ENCODE measurements at regions not wholly inside any gene's neighbourhood (a gene's known extent, or its start where the extent isn't known, plus 50 kb on each side); places are given as distances from the start of the nearest gene placed in this dataset.

DNA sequence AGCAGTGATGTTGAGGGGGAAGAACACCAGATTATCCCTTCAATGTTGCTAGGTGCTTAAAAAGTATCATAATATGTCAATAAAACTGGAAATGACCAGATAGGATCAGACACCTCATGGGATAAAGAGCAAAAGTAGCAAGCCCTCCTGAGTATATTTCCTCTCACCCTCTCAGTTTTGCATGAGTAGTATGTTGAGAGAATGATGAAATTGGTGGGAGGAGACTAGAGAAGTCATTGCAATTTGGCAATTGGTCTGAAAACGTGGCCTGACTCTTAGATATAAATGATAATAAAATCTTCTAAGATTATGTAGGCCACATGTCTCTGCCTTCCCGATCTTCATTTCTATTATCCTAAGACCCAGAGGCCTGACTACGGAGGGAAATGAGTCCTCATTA is 151.2 kb upstream of the ARRDC3 start:
- ATAC-seq (ENCODE audit: low FRiP score) (no peak), DNase-seq (no peak)
- intact Hi-C loops (cut with DNase I), result no loop called here
- Histone ChIP-seq H3K36me3 (ENCODE audit: control insufficient read depth in 1 of 2, insufficient read depth in 2 of 2, low read length in 1 of 2) (no peaks in the 10 kb centered on the region), H3K4me3 (ENCODE audit: low read length in 2 of 2) (no peak overlapping the region), H3K9me3 (ENCODE audit: control insufficient read depth, low read length) (no peaks in the 10 kb centered on the region), H3K27me3 (ENCODE audit: control insufficient read depth in 1 of 2, insufficient read depth in 2 of 2, low read length in 1 of 2) (no peaks in the 10 kb centered on the region), H3K27ac (ENCODE audit: low read depth in 1 of 2, low read length in 2 of 2) (no peak overlapping the region), H3K4me1 (ENCODE audit: control insufficient read depth in 1 of 2, insufficient read depth in 2 of 2, low read length in 2 of 2) (no peaks in the 10 kb centered on the region)
- 90% methylated on average over 3 of the region's 3 CpGs for WGBS, 2 donors

DNA sequence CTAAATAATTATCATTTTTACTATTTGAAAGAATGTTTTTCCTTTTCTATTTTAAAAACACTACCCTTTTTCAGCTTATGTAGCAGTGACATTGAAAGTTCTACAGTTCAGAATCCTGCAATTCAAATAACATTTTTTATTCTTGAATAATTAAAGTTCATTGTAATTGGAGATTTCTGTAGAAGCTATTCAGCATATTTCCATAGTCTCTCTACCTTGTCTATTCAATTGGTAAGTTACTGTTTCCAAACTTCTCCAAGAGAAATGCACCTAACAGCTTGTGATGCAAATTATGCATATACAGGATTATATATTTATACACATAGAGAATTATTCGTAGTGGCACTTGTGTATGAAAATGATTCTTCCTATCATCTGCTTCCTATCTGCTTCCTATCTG is 149.7 kb upstream of the ARRDC3 start:
- DNase-seq (no peak), ATAC-seq (ENCODE audit: low FRiP score) (no peak)
- Histone ChIP-seq H3K27ac (ENCODE audit: low read depth in 1 of 2, low read length in 2 of 2) (no peak overlapping the region), H3K4me3 (ENCODE audit: low read length in 2 of 2) (no peak overlapping the region), H3K36me3 (ENCODE audit: control insufficient read depth in 1 of 2, insufficient read depth in 2 of 2, low read length in 1 of 2) (no peaks in the 10 kb centered on the region), H3K4me1 (ENCODE audit: control insufficient read depth in 1 of 2, insufficient read depth in 2 of 2, low read length in 2 of 2) (no peaks in the 10 kb centered on the region), H3K9me3 (ENCODE audit: control insufficient read depth, low read length) (no peaks in the 10 kb centered on the region), H3K27me3 (ENCODE audit: control insufficient read depth in 1 of 2, insufficient read depth in 2 of 2, low read length in 1 of 2) (no peaks in the 10 kb centered on the region)
- intact Hi-C loops (cut with DNase I), result no loop called here
- 88 to 89% methylated on average over 1 of the region's 1 CpG for WGBS, 2 donors

DNA sequence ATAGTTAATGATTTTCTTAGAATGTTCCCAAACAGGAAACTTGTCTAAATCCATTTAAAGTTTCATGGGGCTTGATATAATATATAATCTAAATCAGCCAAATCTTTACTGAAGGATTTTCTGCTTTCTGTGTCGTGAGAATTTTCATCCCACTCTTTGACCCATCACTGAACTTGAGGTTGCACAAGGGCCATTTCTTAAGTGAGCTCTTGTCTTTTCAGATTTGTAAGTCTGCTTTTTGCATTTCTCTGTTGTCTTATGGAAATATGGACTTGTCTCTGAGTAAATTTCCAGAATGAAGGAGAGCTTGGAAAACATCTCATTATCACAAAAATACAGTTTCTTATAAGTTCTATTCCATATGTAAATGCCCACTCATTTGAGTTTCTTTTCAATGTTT is 149.2 kb upstream of the ARRDC3 start:
- WGBS, 2 donors, result 64 to 77% methylated on average over 1 of the region's 1 CpG

DNA sequence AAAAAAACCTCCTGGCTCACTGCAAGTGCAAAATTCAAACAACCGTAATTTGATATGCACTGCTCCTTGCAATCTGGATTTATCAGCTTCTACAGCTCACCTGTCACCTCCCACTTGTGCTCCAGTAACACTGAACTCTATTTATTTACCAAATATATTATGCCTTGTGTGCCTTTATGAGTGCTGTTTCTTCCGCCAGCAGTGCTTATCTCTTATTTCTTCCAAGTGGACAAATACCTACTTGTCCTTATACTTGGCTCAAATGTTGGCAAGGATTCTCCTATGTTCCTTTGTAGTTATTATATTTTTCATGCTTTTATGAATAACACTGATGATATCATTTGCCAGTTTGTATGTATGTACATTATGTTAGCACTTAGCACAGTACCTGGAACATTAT is 145.7 kb upstream of the ARRDC3 start:
- Histone ChIP-seq H3K9me3 (ENCODE audit: control insufficient read depth, low read length) (no peaks in the 10 kb centered on the region), H3K4me3 (ENCODE audit: low read length in 2 of 2) (no peak overlapping the region), H3K27me3 (ENCODE audit: control insufficient read depth in 1 of 2, insufficient read depth in 2 of 2, low read length in 1 of 2) (no peaks in the 10 kb centered on the region), H3K27ac (ENCODE audit: low read depth in 1 of 2, low read length in 2 of 2) (no peak overlapping the region), H3K4me1 (ENCODE audit: control insufficient read depth in 1 of 2, insufficient read depth in 2 of 2, low read length in 2 of 2) (no peaks in the 10 kb centered on the region), H3K36me3 (ENCODE audit: control insufficient read depth in 1 of 2, insufficient read depth in 2 of 2, low read length in 1 of 2) (no peaks in the 10 kb centered on the region)
- intact Hi-C loops (cut with DNase I), result no loop called here
- 85 to 92% methylated on average over 2 of the region's 2 CpGs for WGBS, 2 donors
- no peak for ATAC-seq (ENCODE audit: low FRiP score)
- DNase-seq, result no peak

More for the DNA sequence above, 149.2 kb upstream of the ARRDC3 start:
- DNase-seq, result no peak
- Histone ChIP-seq H3K27me3 (ENCODE audit: control insufficient read depth in 1 of 2, insufficient read depth in 2 of 2, low read length in 1 of 2) (no peaks in the 10 kb centered on the region), H3K36me3 (ENCODE audit: control insufficient read depth in 1 of 2, insufficient read depth in 2 of 2, low read length in 1 of 2) (no peaks in the 10 kb centered on the region), H3K27ac (ENCODE audit: low read depth in 1 of 2, low read length in 2 of 2) (no peak overlapping the region), H3K4me1 (ENCODE audit: control insufficient read depth in 1 of 2, insufficient read depth in 2 of 2, low read length in 2 of 2) (no peaks in the 10 kb centered on the region), H3K4me3 (ENCODE audit: low read length in 2 of 2) (no peak overlapping the region), H3K9me3 (ENCODE audit: control insufficient read depth, low read length) (no peaks in the 10 kb centered on the region)
- intact Hi-C loops (cut with DNase I), result no loop called here
- no peak for ATAC-seq (ENCODE audit: low FRiP score)

DNA sequence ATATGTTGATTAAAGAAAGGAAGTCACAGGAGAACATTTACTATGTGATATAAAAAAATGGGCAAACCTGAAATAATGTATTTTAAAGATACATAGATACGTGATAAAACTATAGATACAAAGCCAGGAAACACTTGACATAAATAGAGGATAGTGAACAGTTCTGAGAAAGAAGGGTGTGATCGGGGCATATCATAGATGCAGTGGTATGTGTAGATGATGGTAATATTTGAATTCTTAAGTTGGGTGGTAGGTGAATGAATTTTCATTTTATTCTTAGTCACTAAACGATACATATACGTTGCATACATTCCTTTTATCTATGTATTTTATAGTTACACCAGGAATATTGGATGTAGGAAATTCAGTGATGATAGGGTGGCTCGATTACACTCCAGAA is 138.7 kb upstream of the ARRDC3 start:
- Histone ChIP-seq H3K4me1 (ENCODE audit: control insufficient read depth in 1 of 2, insufficient read depth in 2 of 2, low read length in 2 of 2) (no peaks in the 10 kb centered on the region), H3K36me3 (ENCODE audit: control insufficient read depth in 1 of 2, insufficient read depth in 2 of 2, low read length in 1 of 2) (no peaks in the 10 kb centered on the region), H3K27me3 (ENCODE audit: control insufficient read depth in 1 of 2, insufficient read depth in 2 of 2, low read length in 1 of 2) (no peaks in the 10 kb centered on the region), H3K27ac (ENCODE audit: low read depth in 1 of 2, low read length in 2 of 2) (no peak overlapping the region), H3K4me3 (ENCODE audit: low read length in 2 of 2) (no peak overlapping the region), H3K9me3 (ENCODE audit: control insufficient read depth, low read length) (no peaks in the 10 kb centered on the region)
- WGBS, 2 donors, result 87 to 89% methylated on average over 5 of the region's 5 CpGs
- no peak for DNase-seq
- ATAC-seq (ENCODE audit: low FRiP score), result no peak
- intact Hi-C loops (cut with DNase I), result no loop called here

DNA sequence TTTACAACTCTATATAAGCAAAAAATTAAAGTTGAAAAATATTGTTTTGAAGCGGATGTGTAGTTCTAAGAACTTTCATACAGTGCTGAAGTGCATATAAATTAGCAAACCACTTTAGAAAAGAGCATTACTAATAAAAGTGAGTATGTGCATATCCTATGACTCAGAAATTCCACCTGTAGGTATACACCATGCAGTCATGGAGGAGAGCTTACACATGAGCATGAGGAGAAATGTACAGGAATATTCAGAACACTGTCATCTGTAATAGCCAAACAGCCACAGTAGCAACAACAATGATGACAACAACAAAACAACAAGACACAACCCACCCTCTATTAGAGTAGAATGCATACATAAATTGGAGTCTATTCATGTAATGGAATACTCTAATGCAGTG is 138.2 kb upstream of the ARRDC3 start:
- ATAC-seq (ENCODE audit: low FRiP score) (no peak), DNase-seq (no peak)
- no peaks in the 10 kb centered on the region for H3K9me3 ChIP-seq (ENCODE audit: control insufficient read depth, low read length)
- no peaks in the 10 kb centered on the region for H3K36me3 ChIP-seq (ENCODE audit: control insufficient read depth in 1 of 2, insufficient read depth in 2 of 2, low read length in 1 of 2)
- H3K27me3 ChIP-seq (ENCODE audit: control insufficient read depth in 1 of 2, insufficient read depth in 2 of 2, low read length in 1 of 2), result no peaks in the 10 kb centered on the region
- intact Hi-C loops (cut with DNase I), result no loop called here
- H3K4me1 ChIP-seq (ENCODE audit: control insufficient read depth in 1 of 2, insufficient read depth in 2 of 2, low read length in 2 of 2), result no peaks in the 10 kb centered on the region
- no peak overlapping the region for H3K27ac ChIP-seq (ENCODE audit: low read depth in 1 of 2, low read length in 2 of 2)
- H3K4me3 ChIP-seq (ENCODE audit: low read length in 2 of 2), result no peak overlapping the region
- WGBS, 2 donors, result 90 to 92% methylated on average over 1 of the region's 1 CpG

DNA sequence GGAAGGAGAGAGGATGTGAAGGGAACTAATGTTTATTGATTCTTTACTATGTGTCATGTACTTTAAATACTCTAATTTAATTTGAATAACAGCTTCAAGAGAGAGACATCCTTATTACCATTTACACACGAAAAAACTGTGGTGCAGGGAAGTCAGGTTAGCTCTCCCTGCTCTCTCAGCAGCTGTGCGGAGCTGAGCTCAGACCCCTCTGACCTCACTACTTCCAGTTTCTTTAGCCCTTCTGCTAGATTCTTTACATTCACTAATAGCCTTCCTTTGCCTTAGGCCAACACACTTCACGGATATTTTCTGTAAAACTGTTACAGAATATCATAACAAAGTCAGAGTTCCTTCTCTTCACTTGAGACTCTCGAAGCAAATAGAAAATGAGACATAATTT is 131.3 kb upstream of the ARRDC3 start:
- no peak for ATAC-seq (ENCODE audit: low FRiP score)

DNA sequence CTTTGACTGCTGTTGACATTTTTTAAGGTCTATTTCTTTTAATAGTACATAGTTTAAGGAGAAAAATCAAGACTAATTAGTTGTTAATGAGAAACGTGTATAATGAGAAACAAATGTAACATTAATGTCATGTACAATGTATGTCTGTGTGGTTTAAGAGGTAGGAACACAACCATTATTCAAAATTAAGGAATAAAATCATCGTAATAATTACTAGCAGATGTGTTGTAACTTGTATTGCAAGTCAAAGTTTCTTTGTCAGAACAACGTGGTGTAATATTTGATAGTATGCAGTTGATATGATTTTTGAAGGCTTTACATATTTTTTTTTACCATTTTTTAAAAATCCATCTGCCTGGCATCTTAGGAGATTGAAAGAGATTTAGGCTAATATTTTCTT is 120.2 kb upstream of the ARRDC3 start:
- 40 to 55% methylated on average over 3 of the region's 3 CpGs for WGBS, 2 donors
- Histone ChIP-seq H3K4me3 (ENCODE audit: low read length in 2 of 2) (no peak overlapping the region), H3K9me3 (ENCODE audit: control insufficient read depth, low read length) (no peaks in the 10 kb centered on the region), H3K27ac (ENCODE audit: low read depth in 1 of 2, low read length in 2 of 2) (no peak overlapping the region), H3K36me3 (ENCODE audit: control insufficient read depth in 1 of 2, insufficient read depth in 2 of 2, low read length in 1 of 2) (no peaks in the 10 kb centered on the region), H3K4me1 (ENCODE audit: control insufficient read depth in 1 of 2, insufficient read depth in 2 of 2, low read length in 2 of 2) (no peaks in the 10 kb centered on the region), H3K27me3 (ENCODE audit: control insufficient read depth in 1 of 2, insufficient read depth in 2 of 2, low read length in 1 of 2) (no peaks in the 10 kb centered on the region)
- ATAC-seq (ENCODE audit: low FRiP score), result no peak
- no peak for DNase-seq
- intact Hi-C loops (cut with DNase I), result loop anchor here in 1 of 2 donors (10.0 kb wide), 1 partner anchor 131 kb away; no protein-coding TSS in a partner anchor

More for the DNA sequence above, 131.3 kb upstream of the ARRDC3 start:
- no peaks in the 10 kb centered on the region for H3K27me3 ChIP-seq (ENCODE audit: control insufficient read depth in 1 of 2, insufficient read depth in 2 of 2, low read length in 1 of 2)
- intact Hi-C loops (cut with DNase I), result no loop called here
- H3K4me1 ChIP-seq (ENCODE audit: control insufficient read depth in 1 of 2, insufficient read depth in 2 of 2, low read length in 2 of 2), result no peaks in the 10 kb centered on the region
- H3K9me3 ChIP-seq (ENCODE audit: control insufficient read depth, low read length), result no peaks in the 10 kb centered on the region
- WGBS, 2 donors, result 33 to 50% methylated on average over 4 of the region's 4 CpGs
- H3K36me3 ChIP-seq (ENCODE audit: control insufficient read depth in 1 of 2, insufficient read depth in 2 of 2, low read length in 1 of 2), result no peaks in the 10 kb centered on the region
- no peak overlapping the region for H3K4me3 ChIP-seq (ENCODE audit: low read length in 2 of 2)
- no peak for DNase-seq
- H3K27ac ChIP-seq (ENCODE audit: low read depth in 1 of 2, low read length in 2 of 2), result no peak overlapping the region

DNA sequence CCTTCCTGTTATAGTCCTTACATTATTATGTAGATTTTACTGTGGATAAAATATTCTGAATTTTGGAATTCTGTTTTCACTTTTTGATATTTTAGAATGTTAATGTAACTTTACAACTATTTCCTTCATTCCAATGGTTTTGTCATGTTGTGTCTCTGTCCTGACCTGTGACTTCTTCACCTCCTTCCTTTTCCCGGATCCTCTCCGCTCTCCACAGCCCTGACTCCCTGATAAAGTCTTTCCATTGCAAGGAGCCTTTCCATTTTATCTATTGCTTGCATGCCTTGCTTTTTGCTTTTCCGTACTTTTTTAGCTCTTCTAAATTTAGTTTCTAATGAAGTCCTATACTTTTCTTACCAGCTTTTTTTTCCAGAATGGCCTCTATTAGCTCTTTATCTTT is 117.6 kb upstream of the ARRDC3 start:
- no peaks in the 10 kb centered on the region for H3K36me3 ChIP-seq (ENCODE audit: control insufficient read depth in 1 of 2, insufficient read depth in 2 of 2, low read length in 1 of 2)
- 58 to 60% methylated on average over 3 of the region's 3 CpGs for WGBS, 2 donors
- ATAC-seq (ENCODE audit: low FRiP score) (no peak), DNase-seq (no peak)
- H3K27me3 ChIP-seq (ENCODE audit: control insufficient read depth in 1 of 2, insufficient read depth in 2 of 2, low read length in 1 of 2), result no peaks in the 10 kb centered on the region
- no peaks in the 10 kb centered on the region for H3K9me3 ChIP-seq (ENCODE audit: control insufficient read depth, low read length)
- no peaks in the 10 kb centered on the region for H3K4me1 ChIP-seq (ENCODE audit: control insufficient read depth in 1 of 2, insufficient read depth in 2 of 2, low read length in 2 of 2)
- H3K4me3 ChIP-seq (ENCODE audit: low read length in 2 of 2), result no peak overlapping the region
- intact Hi-C loops (cut with DNase I), result loop anchor here in 1 of 2 donors (10.0 kb wide), 1 partner anchor 134 kb away; no protein-coding TSS in a partner anchor
- H3K27ac ChIP-seq (ENCODE audit: low read depth in 1 of 2, low read length in 2 of 2), result no peak overlapping the region
